Inferior parietal cortex (tissue), 1 donor: ENCODE measurements at regions not wholly inside any gene's neighbourhood (a gene's known extent, or its start where the extent isn't known, plus 50 kb on each side); places are given as distances from the start of the nearest gene placed in this dataset.
"Not testable (repeated sequence)": the region's sequence is repeated elsewhere in the genome, so short reads cannot be mapped to it uniquely, and the experiment has no call there.

Experiments
- DNase-seq: peaks from one replicate; pipeline ENCODE4 v3.0.0-alpha.2; 2016; ENCODE audit errors: extremely low spot score

DNA sequence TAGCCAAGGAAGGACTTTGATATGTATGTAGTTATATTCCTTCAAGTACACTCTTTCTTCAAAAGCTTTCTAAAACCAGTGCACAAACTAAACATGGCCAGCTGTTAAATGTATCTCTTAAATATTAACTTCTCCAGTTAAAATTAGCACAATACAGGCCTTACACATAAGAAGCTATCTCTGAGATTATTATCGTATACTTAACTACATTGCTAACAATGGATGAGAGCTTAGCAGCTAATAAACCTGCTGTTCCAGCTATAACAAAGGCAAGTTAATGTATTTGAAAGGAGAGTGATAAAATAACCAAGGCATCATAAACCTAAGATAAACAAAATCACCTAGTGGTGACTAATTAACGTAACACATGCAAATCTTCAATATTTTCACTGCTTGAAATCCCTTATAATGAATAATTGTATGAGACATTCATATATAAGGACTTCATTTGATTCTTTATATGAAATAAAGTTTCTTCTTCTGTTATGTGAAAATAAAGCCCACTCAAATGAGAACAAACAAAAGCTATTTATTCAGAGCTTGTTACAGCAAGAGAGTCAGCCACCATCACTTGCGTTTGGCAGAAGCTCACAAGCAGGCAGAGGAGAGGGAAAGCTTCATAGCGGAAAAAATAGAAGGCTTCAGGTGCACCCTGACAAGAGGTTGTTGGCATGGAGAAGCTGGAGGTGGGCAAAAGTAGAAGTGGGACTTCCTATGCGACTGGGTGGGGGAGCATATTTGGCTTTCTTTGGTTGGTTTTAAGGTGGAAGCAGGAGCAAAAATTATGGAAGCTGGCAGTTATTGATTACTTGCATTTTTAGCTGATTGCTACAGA is 274.1 kb upstream of the CHRM3 start:
- DNase-seq: no peak

DNA sequence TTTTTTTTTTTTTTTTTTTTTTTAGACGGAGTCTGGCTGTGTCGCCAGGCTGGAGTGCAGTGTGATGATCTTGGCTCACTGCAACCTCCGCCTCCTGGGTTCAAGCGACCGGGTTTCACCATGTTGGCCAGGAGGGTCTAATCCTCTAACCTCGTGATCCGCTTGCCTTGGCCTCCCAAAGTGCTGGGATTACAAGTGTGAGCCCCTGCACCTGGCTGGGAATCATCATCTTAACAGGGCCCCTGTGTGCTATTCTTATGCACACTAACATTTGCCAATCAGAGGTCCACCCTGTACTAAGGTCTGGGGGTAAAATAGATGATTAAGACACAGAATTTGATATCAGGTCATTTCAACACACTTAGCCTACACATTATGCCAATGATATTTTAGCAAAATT is 278.7 kb upstream of the CHRM3 start:
- no peak for DNase-seq

DNA sequence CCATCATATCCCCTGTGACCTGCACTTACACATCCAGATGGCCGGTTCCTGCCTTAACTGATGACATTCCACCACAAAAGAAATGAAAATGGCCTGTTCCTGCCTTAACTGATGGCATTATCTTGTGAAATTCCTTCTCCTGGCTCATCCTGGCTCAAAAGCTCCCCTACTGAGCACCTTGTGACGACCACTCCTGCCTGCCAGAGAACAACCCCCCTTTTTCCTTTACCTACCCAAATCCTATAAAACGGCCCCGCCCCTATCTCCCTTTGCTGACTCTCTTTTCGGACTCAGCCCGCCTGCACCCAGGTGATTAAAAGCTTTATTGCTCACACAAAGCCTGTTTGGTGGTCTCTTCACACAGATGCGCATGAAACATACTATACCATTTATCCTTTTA is 279.7 kb upstream of the CHRM3 start:
- not testable (repeated sequence) for DNase-seq

DNA sequence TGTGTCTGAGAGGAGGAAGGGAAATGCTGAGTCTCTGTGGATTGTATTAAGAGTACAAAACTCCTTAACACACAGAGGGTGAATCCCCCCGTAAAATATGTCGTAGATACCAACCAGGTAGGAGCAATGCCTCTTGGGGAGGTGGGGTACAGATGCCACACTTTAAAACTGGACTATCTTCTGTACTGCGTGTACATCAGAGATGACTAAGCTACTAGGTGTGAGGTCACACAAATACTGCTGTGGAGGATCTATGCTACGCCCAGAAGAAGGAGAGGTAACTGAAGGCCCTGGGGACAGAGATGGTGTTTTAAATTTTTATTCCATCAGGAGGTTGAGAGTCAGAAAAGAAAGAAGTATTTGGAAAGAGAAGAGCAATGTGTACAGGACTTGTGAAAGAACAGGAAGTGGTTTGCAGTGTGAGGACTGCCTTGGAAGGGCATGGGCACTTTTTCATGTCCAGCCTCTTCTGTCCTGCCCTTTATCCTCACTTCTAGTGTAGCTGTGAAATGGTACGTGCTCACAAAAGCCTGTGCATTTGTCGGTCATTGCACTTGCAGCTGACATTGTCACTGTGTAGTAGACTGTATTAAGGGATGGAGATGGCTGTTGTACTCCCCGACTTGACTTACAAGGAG is 287.8 kb upstream of the CHRM3 start:
- DNase-seq: no peak

DNA sequence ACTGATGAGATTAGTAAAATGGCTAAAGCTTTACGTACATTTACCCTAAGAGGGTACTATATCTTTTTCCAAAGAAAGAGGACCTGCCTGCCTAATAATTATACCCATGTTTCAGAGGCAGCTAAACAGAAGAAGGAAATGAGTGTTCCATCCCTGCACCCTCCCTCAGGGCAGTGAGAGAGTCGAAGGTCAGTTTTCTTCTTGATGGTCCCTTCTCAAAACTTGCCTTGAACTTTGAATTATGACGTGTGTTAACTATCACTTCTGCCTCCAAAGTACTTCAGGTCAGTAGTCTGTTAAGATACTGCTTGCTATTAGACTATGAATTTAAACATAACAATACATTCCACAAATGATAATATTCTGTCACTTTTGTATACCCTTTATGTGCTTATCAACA is 294.8 kb upstream of the CHRM3 start:
- no peak for DNase-seq

DNA sequence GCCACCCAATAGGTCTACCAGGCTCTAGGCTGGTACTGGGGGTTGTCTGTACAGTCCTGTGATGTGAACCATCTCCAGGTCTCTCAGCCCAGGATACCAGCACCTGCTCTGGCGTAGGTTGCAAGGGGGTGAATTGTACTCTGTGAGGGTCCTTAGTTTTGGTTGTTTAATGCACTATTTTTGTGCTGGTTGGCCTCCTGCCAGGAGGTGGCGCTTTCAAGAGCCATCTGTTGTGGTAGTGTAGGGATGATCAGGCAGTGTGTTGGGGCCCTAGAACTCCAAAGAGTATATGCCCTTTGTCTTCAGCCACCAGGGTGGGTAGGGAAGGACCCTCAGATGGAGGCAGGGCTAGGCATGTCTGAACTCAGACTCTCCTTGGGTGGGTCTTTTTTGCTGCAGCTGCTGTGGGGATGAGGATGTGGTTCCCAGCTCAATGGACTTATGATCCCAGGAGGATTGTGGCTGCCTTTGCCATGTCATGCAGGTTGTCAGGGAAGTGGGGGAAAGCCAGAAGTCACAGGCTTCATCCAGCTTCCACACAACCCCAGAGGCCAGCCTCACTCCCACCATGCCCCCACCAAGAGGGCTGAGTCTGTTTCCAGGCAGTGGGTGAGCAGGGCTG is 301.8 kb upstream of the CHRM3 start:
- no peak for DNase-seq

DNA sequence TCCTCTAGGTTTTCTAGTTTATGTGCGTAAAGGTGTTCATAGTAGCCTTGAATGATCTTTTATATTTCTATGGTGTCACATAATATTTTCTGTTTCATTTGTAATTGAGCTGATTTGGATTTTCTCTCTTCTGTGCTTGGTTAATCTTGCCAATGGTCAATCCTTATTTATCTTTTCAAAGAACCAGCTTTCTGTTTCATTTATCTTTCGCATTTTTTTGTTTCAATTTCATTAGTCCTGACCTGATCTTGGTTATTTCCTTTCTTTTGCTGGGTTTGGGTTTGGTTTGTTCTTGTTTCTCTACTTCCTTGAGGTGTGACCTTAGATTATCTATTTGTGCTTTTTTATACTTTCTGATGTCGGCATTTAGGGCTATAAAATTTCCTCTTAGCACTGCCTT is 304.4 kb upstream of the CHRM3 start:
- not testable (repeated sequence) for DNase-seq

DNA sequence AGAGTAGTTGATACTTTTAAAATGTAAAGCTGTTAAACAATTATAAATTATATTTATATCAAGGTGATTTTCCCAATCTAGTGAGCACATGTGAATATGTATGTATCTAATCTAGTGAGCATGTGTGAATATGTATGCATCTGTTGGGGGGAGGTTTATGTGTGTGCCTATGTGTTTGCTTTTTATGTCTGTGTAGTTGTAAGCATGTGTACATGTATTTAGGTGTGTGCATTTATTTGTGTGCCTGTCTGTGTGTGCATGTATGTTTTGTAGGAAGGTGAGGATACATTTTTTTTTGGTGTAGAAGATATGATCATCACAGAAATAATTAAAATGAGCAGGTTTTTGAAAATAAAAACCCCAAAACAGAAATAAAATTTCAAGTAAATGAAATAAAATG is 318.9 kb upstream of the CHRM3 start:
- DNase-seq: no peak

DNA sequence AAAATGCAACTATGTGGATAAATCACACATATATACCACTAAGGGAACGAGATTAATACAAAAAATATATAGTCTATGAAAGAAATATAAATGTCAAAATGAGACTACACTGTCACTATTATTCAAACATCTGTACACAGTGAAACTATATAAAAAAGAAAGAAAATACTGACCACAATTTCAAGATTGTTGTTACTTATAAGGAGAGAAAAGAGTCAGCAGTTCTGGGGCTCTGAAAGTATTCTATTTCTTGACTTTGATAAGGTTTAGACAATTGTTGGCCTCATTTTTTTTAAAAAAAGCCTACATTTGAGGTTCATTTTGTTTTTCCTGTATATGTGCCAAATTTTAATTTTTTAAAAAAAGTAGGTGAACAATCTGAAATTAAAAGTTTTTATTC is 319.3 kb upstream of the CHRM3 start:
- DNase-seq: no peak

DNA sequence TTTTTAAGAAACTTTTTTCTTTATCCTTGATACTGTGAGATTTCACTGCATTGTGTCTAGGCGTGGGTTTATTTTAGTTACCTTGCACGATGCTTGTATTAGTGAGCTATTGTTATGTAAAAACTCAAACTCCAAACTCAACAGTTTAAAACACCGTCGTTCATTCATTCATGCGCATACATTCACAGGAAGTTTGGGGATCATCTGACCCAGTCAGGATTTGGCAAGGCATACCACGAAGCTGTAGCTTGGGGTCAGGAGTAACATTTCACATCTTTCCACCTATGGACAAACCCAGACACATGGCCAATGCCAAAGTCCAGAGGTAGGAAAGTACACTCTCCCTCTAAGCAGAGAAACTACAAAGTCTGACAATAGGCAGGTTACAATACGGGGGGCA is 324.6 kb upstream of the CHRM3 start:
- no peak for DNase-seq

DNA sequence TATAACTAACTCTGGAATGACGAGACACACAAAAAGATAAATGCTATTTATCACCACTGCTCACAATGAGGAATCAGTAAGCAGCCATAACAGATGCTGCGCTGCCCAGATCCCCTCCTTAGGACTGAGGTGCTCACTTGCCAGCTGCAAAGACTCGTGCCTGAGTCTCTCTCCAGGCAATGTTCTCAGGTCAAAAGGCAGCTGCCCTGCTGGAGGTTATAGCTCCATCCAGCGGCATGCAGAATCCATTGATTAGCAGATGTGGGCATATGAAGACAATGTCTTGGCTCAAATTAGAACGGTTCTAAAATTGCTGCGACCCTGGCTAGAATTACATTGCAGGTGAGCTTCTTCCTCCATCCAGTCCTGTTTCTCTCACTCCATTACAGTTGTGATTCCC is 328.2 kb upstream of the CHRM3 start:
- DNase-seq: no peak

DNA sequence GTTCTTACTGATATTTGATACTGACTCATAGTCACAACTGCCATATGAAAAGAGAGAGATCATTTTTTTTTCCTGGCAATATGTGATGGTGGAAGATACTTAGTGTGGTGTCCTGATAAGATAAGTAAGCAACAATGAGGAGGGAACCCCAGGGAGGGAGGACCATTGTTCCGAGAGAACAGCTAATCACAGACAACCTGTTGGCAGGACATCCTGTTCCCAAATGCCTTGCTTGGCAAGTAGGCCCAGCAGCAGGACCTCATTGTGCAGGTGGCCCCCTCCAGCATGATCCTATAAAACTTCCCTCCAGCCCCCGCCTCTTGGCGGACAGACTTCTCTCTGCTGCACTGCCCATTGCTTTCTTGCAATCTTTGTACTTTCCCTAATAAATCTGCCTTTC is 329.4 kb upstream of the CHRM3 start:
- DNase-seq: no peak

DNA sequence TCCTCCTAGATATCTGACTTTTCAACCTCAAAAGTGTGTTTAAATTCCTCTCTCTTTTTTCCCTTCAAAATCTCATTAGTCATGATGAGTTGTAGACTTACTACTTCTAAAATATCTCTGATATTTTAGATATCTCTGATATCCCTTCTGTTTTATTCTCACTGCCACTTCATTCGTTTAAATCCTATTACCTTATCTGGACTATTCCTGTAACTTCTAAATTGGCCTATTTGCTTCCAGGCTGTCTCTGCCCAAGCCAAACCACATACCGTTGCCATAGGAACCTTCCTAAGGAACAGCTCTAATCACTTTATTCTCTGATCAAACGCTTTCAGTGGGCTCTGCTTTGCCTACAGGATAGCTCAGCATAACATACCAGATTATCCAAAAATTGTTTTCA is 333.1 kb upstream of the CHRM3 start:
- no peak for DNase-seq

DNA sequence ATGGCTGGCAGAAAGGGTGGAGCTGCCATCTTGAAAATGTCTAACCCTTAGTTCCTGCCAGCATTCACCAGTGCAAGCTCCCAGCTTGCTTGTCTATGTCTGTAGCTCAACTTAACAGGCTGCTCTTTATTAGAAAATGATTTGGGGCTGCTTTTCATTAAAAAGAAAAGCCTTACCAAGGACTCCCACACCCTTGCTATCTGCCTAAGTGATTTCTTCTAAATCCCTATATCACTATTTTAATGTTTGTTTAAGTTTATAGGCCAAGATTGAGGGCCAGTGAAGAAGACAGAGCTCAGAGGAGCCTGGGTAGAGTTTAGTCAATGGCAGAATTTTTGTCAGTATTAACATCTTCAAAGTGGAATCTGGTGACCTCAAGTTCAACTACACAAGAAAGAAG is 336.8 kb upstream of the CHRM3 start:
- no peak for DNase-seq

DNA sequence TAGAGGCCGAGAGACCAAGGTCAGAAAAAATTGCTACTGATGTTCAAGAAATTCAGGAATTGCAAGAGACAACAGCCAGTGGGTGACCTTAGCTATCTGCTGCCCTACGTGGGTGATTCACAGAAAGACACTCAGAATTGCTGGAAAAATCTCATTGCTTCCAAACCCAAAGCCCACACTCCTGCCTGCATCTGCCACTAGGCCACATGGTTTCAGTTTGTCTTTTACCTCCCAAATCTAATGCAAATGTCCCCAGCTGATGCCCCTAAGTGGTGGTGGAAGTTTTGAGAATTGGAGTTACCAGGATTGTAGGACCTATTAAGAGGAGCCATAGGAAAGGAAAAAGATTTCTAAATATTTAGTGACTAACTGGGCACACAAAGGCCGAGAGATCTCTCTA is 341.5 kb upstream of the CHRM3 start:
- DNase-seq: no peak

DNA sequence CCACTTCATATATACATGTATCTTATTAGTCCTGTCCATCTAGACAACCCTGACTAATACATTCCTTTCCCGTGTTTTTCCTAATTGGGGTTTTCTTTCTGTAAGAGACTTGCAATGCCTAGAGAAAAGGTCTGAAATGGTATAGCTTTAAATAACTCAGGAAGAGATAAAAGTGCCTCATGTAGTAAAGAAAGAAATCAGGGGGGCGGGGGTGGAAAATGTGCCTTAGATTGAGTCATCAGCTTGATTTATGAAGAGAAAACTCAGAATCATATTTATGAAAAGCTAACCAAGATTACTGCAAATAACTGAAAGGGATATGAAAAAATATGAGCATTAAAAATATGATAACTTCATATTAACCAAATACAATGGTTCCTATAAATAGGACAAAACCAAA is 345.8 kb upstream of the CHRM3 start:
- DNase-seq: no peak

DNA sequence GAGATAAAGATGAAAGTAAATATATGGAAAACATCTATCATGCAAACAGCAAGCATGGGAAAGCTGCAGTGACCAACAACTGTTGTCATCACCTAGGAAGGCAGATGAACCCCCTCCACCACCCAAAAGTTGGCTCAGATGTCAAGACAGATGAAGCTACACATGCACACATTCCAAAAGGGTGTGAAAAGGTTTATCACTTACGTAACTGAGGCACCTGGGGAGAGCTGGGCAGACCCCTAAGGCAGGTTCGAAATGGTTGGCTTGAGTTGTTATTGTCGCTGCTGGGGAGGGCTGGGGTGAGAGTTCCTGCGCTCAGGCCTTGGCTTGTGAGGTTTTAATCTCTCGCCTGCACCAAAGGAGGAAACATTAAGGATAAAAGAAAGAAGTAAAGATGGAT is 355.1 kb upstream of the CHRM3 start:
- DNase-seq: no peak

DNA sequence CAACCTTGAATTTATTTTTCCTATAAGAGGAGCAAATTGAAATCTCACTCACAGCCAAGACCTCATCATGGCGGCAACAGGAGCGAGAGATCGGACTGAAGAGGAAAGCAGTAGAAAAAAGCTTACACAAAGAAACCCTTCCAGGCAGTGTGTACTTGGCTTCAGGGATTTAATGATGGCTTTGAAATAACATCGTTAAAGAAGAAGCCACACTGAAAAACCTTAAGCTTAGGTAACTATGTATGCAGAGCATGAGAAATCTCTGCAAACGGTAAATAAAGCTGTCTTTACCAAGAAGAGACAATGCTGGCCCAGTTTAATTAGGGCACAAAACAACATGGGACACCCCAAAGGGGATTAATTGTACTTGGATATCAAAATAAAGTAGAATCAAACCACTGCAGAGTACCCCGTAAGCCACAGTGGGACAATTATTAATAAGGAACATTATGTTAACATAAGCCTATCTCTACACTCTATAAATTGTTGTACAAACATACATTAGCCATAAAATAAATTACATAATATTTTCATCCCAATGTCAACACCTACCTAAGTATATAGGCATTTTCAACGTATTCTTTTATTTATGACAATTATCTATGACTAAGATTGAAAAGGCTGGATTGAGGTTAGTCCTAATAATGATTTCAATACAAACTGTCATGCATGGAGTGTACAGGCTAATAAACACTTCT is 360.2 kb upstream of the CHRM3 start:
- DNase-seq: no peak

DNA sequence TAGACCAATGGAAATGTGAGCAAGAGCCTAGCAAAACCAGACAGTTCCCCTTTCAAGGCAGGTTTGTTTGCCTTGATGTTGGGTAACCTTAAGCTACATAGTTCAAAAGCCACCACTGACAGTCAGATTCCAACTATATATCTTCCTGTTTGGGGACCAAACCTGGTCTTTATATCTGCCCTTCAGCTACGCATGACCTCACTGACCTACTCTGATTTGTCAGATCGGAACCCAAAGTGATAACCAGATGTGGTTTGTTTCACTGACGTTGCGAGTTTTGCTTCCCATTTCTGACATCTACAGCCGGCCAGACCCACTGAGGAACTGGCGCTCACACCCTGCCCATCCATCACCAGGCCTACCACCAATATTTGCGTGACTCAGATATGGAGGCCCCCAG is 361.1 kb upstream of the CHRM3 start:
- no peak for DNase-seq

DNA sequence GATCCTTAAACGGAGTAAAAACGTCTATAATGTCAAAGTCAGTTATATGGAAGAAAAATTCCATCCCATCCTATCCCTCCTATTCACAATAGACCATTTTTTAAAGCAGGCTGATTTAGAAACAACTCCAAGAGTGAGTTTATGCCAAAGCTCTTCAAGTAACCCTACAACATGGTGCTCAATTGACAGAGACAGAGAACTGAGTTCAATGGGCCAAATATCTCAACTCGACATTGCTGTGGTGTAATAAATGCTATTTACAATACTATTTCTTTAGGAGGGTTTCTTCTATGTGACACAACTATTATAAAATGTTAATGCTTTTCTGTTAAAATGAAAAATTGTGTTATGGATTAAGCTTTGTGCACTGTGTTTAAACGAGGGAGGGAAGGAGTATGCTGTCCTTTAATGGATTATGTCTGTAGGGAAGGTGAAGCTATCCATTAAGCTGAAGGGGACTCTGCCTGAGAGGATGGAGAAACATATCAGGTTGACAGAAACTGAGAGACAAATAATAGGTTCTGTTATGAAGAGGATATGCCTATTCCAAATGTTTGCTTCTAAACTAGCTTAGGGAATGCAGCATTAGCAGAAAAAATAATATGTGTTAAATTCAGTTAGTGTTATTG is 362.5 kb upstream of the CHRM3 start:
- DNase-seq: no peak

DNA sequence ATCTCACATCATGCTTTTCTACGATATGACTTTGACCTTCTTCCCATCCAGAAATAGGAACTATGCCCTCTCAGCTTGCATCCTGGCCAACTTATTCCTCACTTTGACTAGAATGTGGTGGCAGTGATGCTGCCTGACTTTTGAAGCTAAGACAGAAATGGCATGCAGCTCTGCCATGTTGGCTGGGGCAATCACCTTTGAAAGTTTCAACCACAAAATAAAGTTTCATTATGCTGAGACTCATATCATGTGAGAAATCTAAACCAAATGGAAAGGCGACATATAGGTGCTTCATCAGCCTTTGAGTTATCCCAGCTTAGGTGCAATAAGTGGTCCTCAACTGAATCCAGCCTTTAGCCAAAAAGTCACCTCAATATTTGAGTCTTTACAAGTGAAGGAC is 370.0 kb upstream of the CHRM3 start:
- DNase-seq: no peak

DNA sequence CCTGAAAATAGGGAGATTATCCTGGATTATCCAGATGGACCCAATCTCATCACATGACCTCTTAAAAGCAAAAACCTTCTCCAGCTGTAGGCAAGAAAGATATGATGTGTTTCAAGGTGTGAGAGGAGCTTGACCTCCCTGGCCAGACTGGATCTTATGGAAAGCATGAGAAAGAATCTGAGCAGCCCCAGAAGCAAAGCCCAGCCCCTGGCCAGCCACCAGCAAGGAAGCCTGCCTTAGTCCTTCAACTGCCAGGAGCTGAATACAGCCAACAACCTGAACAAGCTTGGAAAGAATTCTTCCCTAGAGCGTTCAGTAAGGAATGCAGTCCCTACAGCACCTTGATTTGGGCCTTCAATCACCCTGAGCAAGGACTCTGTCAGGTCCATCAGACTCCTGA is 375.0 kb upstream of the CHRM3 start:
- DNase-seq: no peak
